SK-MEL-5 (cell line): ENCODE measurements at regions not wholly inside any gene's neighbourhood (a gene's known extent, or its start where the extent isn't known, plus 50 kb on each side); places are given as distances from the start of the nearest gene placed in this dataset.
"Not testable (repeated sequence)": the region's sequence is repeated elsewhere in the genome, so short reads cannot be mapped to it uniquely, and the experiment has no call there.

Experiments used
- DNase-seq: peaks from one replicate; pipeline ENCODE4 v3.0.0-alpha.2; 2016; ENCODE audit warnings: low read depth, low spot score
- in situ Hi-C: cut with HindIII; loops from 2 replicates; pipeline ENCODE4 v1.10.0; 2016; ENCODE audit warnings: low sequenced_read_pairs, high pct_unique_total_duplicates, low pct_unique_long_range_greater_than_20kb

DNA sequence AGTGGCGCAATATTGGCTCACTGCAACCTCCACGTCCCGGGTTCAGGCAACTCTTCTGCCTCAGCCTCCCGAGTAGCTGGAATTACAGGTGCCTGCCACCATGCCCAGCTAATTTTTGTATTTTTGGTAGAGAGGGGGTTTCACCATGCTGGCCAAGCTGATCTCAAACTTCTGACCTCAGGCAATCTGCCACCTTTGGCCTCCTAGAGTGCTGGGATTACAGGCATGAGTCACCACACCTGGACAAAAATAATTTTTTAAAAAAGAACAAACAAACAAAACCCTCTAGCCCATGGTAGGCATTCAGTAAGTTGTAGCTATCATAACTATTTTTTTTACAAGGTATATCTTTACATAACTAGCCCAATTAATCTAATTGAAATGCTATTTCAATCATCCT, 73.9 kb upstream of the CAPRIN1 start:
- in situ Hi-C loops: no loop called here
- no peak for DNase-seq

DNA sequence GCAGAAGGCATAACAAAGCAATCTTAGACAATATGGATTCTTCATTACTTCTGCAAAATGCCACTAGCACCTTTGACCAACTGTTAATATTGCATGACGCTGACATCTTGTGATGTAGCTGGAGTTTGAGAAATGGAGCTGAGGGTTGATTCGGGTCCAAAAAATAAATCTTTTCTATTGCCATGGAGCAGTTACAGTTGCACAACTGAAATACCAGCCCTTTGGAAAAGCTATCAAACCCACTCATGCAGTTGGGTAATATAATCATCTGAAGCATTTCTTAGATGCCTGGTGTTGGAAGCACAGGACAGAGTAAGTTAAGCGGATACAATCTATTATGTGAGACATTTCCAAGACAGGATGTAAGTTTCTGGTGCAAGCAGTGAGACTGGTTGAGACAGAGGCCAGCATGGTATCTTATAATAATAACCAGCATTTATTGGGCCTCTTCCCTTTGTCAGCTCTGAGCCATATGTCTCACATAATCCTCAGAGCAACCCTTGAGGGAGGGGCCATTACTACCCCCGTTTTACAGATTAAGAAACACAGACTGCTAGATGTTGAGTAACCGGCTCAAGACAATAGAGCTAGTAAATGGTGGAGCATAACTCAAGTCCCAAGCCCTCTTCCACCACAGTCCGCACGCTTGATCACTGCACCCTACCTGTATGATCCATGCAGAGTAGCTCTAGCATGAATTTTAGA, 74.9 kb upstream of the CAPRIN1 start:
- in situ Hi-C loops: no loop called here
- no peak for DNase-seq

DNA sequence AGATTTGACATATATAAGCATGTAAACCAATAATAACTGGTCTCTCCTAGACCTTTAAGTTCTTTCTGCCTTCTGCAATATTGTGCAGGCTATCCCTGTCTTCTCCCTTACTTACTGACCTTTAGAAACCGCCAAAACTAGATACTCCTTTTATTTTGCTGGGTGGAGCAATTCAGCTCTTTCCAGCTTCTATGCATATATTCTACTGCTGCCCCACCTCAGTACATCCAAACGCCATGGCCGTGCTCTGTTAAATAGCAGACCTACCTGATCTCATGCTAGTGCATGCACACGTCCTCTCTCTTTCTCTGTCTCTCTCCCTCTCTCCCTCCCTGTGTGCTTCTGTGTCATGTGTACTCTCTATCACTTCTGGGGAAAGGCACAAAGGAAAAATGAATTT, 76.7 kb upstream of the CAPRIN1 start:
- DNase-seq: no peak
- in situ Hi-C loops: no loop called here

DNA sequence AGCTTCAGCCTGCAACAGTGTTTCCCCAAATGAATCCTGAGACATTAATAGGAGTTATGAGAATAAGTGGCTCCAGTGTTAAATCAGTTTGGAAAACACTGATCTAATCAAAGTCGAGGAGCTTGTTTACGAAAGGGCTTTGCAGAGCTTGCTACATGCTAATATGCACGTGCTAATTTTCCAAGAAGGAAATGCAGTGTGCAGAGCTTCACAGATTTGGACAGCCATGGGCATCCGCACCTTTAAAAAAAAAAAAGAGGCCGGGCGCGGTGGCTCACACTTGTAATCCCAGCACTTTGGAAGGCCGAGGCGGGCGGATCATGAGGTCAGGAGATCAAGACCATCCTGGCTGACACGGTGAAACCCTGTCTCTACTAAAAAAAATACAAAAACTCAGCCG, 79.7 kb upstream of the LMO2 start:
- DNase-seq, in situ Hi-C loops: not testable (repeated sequence)

DNA sequence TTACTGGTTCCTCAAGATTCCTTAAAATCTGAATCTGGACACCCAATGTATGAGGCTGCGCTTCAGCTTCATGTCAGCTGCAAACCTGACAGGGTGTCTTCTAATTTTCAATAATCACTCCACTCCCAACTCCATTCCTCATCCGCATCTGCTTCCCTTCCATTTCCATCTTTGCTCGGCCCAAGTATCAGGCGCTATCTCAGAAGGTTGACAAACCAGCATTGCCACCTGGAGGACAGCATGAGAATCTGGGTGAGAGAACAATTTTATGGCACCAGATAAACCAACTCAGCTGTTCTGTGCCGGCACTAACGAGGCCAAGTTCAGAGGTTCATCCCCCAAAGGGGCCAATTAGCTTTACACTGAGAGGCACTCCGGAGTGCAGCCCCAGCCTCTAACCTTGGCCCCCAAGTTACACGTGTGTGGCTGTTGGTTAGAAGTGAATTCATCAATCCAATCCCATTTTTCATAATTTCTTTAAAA, 79.1 kb upstream of the LMO2 start:
- peak; percentile 82 for DNase-seq
- in situ Hi-C loops: no loop called here

DNA sequence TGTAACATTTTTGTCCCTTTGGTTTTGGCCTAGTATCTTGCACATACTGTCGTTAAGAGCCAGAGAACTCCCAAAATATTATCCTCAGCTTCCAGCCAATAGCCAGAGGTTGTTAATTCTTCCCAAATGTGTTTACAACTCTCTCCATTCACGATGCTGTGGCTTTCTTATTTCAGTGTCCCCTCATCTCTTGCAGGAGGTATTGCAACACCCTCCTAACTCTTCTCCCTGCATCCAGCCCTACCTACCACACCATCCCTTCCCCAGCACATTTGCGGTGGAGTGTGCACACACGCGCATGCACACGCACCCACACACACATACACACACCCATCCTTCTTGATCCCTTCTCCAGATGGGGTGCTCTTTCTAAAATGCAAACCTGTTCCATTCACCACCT, 75.6 kb upstream of the LMO2 start:
- DNase-seq: no peak
- in situ Hi-C loops: no loop called here

DNA sequence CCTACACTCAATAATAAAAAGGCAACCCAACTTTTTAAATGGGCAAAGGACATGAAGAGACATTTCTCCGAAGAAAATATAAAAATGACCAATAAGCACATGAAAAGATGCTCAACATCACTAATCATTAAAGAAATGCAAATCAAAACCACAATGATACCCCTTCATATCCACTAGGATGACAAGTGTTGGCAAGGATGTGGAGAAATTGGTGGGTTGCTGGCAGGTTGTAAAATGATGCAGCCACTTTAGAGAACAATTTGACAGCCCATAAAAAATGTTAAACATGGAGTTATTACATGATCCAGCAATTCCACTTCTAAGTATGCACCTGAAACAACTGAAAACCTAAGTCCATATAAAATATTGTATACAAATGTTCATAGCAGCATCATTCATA, 73.2 kb upstream of the LMO2 start:
- no peak for DNase-seq
- in situ Hi-C loops: no loop called here

DNA sequence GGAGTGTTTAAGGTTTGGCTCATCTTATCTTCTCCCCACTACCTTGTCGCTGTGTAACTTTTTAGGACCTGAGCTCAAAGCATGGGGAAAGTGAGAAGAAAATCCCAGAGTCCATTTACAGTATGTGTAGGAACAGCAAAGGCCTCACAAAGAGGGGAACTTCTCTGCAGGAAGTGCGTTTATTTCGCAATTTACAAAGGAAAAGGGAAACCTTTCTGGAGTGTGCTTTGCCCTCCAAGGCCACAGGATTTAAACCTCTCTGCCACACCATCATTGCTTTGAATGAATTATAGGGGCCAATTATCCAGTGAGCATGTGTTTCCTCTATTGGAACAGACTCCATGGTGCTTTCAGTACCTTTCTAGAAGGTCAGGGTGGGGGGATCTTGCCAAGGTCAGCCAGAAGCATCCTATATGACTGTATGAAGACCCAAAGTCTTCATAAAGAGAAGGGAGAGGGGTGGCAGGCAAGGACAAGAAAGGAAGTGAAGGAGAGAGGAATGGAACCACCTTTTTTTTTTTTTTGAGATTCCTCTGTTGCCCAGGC, 68.1 kb upstream of the LMO2 start:
- DNase-seq: no peak
- in situ Hi-C loops: no loop called here

DNA sequence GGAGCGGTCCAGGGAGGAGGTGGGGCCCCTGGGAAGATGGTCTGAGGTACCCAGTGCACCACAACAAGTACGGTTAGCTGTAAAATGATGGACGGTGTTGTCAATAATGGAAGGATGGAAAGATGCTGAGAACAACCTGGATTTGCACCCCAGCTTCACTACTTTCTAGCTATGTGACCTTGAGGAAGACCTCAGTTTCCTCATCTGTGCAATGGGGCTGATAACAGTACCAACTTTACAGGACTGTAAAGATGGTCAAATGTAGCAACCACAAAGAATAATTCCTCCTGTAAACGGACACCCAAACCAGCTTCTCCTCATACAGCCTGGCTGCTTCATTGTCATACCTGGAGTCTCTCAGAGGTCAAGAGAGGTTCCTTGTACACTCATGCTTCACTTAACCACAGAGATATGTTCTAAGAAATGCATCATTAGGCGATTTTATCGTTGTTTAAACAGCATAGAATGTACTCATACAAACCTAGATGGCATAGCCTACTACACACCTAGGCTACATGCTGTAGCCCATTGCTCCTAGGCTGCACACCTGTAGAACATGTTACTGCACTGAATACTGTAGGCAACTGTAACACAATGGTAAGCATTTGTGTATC, 65.5 kb upstream of the LMO2 start:
- DNase-seq: no peak
- in situ Hi-C loops: no loop called here

DNA sequence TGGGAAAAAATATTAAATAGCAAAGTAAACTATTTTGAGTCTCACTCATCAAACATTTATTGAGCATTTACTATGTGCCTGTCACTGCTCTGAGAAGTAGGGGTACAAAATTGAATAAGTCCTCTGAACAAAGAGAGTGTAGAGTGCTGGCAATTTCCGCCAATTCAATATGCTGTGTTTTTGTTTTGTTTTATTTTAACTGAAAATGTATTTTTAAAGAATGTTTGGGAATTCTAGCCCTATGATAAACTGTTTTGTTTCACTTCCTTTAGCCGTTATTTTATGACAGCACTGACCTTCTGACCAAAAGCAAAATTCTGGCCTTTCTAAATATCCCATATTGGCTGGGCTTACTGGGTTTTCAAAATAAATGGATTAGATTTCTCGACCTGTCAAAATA, 64.7 kb upstream of the LMO2 start:
- in situ Hi-C loops: no loop called here
- DNase-seq: no peak

DNA sequence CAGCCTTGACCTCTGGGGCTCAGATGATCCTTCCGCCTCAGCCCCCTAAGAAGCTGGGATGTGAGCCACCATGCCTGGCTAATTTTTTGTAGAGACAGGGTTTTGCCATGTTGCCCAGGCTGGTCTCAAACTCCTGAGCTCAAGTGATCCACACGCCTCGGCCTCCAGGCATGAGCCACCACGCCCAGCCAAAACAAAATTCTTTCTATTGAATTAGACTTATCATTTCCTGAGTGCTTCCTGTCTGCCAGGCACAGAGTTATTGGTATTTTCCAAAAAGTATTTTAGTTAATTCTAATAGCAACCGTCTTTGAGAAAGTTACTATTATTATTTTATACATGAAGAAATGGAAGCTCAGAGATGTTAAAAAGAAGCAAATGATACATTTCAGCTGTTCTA, 61.4 kb upstream of the LMO2 start:
- no peak for DNase-seq
- in situ Hi-C loops: no loop called here

DNA sequence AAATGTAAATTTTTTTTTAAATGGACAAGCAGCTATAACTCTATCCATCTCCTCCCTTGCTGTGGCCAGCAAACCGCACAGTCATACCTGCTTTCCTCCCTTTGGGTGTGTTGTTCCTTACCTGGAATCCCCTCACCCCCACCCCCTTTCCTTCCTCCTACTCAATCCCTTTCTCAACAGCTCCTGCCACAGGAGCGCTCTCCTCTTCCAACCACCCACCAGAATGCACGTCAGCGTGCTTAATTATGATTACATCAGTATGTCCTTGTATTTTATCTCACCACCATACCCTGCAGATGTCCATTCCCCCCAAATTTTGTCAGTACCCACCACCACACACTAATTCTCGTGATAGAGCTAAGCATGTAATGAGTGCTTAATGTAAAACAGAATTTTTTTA, 60.9 kb upstream of the LMO2 start:
- no peak for DNase-seq
- in situ Hi-C loops: no loop called here

DNA sequence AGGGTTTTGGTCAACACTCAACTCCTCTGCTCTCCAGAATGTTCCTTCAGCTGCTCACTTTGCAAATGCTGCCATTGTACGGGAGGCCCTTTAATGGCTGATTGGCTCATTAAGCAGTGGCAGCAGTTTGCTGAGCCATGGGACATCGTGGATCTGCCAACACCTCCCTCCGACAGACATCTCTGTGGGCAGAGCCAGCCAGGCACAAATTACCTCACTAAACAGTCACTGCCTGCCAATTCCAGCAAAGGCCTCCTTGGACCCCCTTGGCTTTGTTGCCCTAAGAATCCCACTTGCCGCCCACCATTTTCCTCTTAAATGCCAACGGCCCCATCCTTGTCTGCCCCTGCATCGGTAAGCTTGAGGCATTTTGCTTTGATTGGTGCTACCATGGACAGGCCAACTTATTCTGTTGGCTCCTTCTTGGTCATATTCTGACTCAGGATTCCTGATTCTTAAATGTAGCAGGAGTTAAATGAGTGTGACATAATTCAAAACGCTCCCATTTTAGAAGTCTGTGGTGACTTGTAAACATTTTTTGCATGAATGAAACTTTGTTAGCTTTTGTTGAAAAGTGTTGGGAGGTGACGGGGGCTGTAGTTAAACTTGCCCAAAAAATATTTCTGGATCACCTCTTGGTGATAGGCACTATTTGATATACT, 57.5 kb upstream of the LMO2 start:
- DNase-seq: no peak
- in situ Hi-C loops: no loop called here

DNA sequence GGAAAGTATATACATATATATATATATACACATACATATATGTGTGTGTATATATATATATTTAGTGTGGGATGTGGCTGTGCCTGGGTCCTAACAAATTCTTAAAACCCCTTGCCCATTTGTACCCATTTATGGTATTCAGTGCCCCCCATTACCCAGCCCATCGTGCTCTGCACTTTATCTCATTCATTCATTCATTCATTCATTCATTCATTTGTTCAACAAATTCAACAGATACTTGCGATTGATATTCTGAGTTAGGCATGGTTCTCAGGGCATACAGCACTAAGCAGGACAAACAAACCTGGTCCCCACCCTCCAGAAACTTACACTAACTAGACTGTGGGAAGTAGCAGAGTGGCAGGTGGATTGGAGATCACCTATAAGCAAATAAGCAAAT, 56.6 kb upstream of the LMO2 start:
- DNase-seq: no peak
- in situ Hi-C loops: no loop called here

DNA sequence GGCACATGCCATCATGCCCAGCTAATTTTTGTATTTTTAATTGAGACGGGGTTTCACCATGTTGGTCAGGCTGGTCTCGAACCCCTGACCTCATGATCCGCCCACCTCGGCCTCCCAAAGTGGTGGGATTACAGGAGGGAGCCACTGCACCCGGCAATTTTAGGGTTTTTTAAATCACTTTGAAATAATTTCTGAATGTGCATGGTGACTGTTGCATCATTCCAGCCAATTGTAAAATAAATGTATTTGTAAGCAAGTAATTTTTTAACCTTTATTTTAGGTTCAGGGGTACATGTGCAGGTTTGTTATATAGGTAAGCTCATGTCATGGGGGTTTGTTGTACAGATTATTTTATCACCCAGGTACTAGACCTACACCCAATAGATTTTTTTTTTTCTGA, 56.0 kb upstream of the LMO2 start:
- in situ Hi-C loops, DNase-seq: not testable (repeated sequence)

DNA sequence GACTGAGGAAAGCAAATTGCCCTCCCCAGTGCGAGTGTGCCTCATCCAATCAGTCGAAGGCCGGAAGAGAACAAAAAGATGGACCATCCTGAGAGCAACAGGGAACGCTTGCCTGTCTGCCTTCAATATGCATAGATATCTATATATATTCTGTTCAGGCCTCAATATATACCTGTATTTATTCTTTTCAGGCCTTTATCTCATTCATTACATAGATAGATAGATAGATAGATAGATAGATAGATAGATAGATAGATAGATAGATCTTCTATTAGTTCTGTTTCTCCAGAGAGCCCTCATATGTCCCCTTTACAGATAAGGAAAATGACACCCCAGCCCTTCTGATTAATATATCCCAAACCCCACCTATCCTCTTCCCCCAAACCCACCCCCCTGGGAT, 55.1 kb upstream of the LMO2 start:
- DNase-seq: no peak
- in situ Hi-C loops: no loop called here

DNA sequence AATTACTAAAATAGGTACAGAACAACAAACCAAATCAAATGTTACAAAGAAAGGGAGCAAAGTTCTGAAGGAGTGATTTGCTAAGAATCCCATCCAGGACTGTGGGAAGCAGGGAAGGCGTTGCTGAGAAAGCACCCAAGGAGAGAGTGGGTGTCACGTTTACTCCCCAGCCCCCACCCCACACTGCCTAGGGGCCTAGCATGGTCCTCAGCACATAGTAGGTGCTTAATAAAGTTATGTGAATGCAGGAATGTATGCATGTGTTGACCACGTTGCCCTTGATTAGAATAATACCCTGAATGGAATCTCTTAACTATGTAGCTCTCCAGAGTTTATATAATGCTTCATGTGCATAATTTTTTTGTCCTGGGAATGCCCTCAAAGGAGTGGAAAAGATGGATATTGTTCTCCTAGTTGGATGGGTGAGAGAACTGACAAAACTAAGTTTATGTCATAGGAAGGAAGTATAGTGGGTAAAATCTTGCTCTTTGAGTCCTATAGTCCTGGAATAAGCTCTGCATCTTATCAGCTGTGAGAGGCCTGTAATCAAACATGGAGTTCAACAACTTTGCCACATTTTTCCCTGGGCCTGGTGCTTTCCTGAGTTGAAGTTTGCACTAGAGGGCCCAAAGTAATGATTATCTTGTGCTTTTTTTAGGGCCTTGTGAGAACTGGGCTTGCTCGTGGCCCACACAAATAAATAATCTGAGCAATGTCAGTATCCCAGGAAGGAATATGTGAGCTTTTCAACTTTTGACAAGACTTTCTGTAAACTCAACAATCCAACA, 53.8 kb upstream of the LMO2 start:
- no peak for DNase-seq
- in situ Hi-C loops: no loop called here
